ENCODE measurements at regions not wholly inside any gene's neighbourhood (a gene's known extent, or its start where the extent isn't known, plus 50 kb on each side); places are given as distances from the start of the nearest gene placed in this dataset.

DNA sequence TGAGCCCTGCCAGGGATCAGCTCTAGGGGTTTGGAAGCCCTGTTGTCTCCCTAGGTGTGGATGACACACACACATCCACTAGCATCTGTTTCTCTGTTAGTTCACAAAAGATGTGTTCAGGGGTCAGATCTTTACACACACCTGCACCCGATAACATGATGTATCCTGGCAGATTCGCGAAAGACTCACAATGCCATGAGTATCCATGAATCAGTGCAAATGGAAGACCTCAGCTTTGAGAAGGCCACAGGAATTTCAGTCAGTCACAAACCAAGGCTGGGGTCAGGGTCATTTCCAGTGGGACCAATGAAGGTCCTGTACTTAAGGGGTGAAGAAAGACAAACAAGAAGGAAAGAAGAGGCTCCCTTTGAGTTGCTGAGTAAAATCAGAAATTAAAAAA lies 898.2 kb downstream of the UQCRFS1 start:
- ChIA-PET POLR2A (no interaction called here), CTCF (interaction anchor here (0.9 to 1.0 kb wide), 4 partner anchors 10 to 72 kb away, joined by 3 read pairs; no protein-coding TSS in a partner anchor)
- no peak for DNase-seq (ENCODE audit: low spot score)
- H3K4me3 Mint-ChIP-seq: no peak overlapping the region
- no peaks in the 10 kb centered on the region for H3K9me3 Mint-ChIP-seq
- peaks cover 17% of the 10 kb centered on the region for H3K4me1 Mint-ChIP-seq
- ATAC-seq: no peak
- peaks cover 5% of the 10 kb centered on the region for H3K27me3 Mint-ChIP-seq (ENCODE audit: low read depth)
- no peaks in the 10 kb centered on the region for H3K36me3 Mint-ChIP-seq
- H3K27ac Mint-ChIP-seq: peak overlapping the region; percentile 76; the same call in 1 of the 2 replicates
- TF ChIP-seq IRF2 (CRISPR knock-in tag; IDR thresholded peaks at IDR 0.05; ENCODE audit: borderline replicate concordance, low read depth) (no peak), ZNF138 (CRISPR knock-in tag; conservative IDR thresholded peaks at IDR 0.05) (no peak), NR3C1 (CRISPR knock-in tag; conservative IDR thresholded peaks at IDR 0.05; ENCODE audit: low read depth) (no peak), ELF4 (CRISPR knock-in tag; IDR thresholded peaks at IDR 0.05; ENCODE audit: low read depth) (no peak), SMAD4 (CRISPR knock-in tag; IDR thresholded peaks at IDR 0.05) (no peak), ZNF671 (CRISPR knock-in tag; IDR thresholded peaks at IDR 0.05) (no peak), NR2C2 (CRISPR knock-in tag; IDR thresholded peaks at IDR 0.05) (no peak)
- TF ChIP-seq, protein P1, sequence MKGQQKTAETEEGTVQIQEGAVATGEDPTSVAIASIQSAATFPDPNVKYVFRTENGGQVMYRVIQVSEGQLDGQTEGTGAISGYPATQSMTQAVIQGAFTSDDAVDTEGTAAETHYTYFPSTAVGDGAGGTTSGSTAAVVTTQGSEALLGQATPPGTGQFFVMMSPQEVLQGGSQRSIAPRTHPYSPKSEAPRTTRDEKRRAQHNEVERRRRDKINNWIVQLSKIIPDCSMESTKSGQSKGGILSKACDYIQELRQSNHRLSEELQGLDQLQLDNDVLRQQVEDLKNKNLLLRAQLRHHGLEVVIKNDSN (CRISPR knock-in tag; IDR thresholded peaks at IDR 0.05): no peak
- TF ChIP-seq, protein P2, sequence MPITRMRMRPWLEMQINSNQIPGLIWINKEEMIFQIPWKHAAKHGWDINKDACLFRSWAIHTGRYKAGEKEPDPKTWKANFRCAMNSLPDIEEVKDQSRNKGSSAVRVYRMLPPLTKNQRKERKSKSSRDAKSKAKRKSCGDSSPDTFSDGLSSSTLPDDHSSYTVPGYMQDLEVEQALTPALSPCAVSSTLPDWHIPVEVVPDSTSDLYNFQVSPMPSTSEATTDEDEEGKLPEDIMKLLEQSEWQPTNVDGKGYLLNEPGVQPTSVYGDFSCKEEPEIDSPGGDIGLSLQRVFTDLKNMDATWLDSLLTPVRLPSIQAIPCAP (CRISPR knock-in tag; IDR thresholded peaks at IDR 0.05): no peak
- TF ChIP-seq, protein P3, sequence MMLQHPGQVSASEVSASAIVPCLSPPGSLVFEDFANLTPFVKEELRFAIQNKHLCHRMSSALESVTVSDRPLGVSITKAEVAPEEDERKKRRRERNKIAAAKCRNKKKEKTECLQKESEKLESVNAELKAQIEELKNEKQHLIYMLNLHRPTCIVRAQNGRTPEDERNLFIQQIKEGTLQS (CRISPR knock-in tag; conservative IDR thresholded peaks at IDR 0.05): no peak
- TF ChIP-seq, protein P4, sequence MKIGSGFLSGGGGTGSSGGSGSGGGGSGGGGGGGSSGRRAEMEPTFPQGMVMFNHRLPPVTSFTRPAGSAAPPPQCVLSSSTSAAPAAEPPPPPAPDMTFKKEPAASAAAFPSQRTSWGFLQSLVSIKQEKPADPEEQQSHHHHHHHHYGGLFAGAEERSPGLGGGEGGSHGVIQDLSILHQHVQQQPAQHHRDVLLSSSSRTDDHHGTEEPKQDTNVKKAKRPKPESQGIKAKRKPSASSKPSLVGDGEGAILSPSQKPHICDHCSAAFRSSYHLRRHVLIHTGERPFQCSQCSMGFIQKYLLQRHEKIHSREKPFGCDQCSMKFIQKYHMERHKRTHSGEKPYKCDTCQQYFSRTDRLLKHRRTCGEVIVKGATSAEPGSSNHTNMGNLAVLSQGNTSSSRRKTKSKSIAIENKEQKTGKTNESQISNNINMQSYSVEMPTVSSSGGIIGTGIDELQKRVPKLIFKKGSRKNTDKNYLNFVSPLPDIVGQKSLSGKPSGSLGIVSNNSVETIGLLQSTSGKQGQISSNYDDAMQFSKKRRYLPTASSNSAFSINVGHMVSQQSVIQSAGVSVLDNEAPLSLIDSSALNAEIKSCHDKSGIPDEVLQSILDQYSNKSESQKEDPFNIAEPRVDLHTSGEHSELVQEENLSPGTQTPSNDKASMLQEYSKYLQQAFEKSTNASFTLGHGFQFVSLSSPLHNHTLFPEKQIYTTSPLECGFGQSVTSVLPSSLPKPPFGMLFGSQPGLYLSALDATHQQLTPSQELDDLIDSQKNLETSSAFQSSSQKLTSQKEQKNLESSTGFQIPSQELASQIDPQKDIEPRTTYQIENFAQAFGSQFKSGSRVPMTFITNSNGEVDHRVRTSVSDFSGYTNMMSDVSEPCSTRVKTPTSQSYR (CRISPR knock-in tag; IDR thresholded peaks at IDR 0.05): no peak

DNA sequence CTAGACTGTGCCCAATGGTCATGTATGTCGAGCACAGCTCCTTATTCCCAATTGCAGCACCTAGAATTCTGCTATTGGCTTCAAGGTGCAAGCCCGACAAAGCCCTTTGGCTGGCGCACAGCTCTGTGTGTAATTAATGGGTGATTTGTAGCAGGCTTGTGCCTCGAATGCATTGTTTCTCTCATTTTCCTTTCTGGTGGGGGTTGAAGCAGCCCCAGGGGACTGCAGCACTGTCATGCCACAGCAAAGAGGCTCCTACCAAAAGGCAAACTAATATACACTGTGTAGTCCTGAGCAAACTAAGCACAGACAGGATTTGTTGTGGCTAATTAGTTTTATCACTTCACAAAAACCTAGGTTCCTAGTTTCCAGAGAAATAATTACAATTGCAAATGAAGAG lies 898.7 kb downstream of the UQCRFS1 start:
- TF ChIP-seq GTF2I (CRISPR knock-in tag; conservative IDR thresholded peaks at IDR 0.05): no peak
- TF ChIP-seq TEAD1 (CRISPR knock-in tag; IDR thresholded peaks at IDR 0.05): no peak
- TF ChIP-seq, protein P5, sequence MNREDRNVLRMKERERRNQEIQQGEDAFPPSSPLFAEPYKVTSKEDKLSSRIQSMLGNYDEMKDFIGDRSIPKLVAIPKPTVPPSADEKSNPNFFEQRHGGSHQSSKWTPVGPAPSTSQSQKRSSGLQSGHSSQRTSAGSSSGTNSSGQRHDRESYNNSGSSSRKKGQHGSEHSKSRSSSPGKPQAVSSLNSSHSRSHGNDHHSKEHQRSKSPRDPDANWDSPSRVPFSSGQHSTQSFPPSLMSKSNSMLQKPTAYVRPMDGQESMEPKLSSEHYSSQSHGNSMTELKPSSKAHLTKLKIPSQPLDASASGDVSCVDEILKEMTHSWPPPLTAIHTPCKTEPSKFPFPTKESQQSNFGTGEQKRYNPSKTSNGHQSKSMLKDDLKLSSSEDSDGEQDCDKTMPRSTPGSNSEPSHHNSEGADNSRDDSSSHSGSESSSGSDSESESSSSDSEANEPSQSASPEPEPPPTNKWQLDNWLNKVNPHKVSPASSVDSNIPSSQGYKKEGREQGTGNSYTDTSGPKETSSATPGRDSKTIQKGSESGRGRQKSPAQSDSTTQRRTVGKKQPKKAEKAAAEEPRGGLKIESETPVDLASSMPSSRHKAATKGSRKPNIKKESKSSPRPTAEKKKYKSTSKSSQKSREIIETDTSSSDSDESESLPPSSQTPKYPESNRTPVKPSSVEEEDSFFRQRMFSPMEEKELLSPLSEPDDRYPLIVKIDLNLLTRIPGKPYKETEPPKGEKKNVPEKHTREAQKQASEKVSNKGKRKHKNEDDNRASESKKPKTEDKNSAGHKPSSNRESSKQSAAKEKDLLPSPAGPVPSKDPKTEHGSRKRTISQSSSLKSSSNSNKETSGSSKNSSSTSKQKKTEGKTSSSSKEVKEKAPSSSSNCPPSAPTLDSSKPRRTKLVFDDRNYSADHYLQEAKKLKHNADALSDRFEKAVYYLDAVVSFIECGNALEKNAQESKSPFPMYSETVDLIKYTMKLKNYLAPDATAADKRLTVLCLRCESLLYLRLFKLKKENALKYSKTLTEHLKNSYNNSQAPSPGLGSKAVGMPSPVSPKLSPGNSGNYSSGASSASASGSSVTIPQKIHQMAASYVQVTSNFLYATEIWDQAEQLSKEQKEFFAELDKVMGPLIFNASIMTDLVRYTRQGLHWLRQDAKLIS (CRISPR knock-in tag; IDR thresholded peaks at IDR 0.05; ENCODE audit: borderline replicate concordance): no peak
- TF ChIP-seq ZNF423 (CRISPR knock-in tag; IDR thresholded peaks at IDR 0.05): no peak
- no peak for TF ChIP-seq IRF2 (CRISPR knock-in tag; IDR thresholded peaks at IDR 0.05; ENCODE audit: borderline replicate concordance, low read depth)
- no peak for TF ChIP-seq ZNF263 (CRISPR knock-in tag; IDR thresholded peaks at IDR 0.05; ENCODE audit: low read depth)
- no peak for TF ChIP-seq CBFB (CRISPR knock-in tag; IDR thresholded peaks at IDR 0.05; ENCODE audit: low read depth)
- TF ChIP-seq, protein P6, sequence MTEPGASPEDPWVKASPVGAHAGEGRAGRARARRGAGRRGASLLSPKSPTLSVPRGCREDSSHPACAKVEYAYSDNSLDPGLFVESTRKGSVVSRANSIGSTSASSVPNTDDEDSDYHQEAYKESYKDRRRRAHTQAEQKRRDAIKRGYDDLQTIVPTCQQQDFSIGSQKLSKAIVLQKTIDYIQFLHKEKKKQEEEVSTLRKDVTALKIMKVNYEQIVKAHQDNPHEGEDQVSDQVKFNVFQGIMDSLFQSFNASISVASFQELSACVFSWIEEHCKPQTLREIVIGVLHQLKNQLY (CRISPR knock-in tag; IDR thresholded peaks at IDR 0.05): no peak
- no peak for TF ChIP-seq ZNF396 (CRISPR knock-in tag; IDR thresholded peaks at IDR 0.05; ENCODE audit: borderline replicate concordance)
- TF ChIP-seq ELF4 (CRISPR knock-in tag; IDR thresholded peaks at IDR 0.05; ENCODE audit: low read depth): no peak
- H3K27ac Mint-ChIP-seq: no peak overlapping the region
- POLR2A ChIA-PET: no interaction called here
- no peak overlapping the region for H3K4me3 Mint-ChIP-seq
- peaks cover 5% of the 10 kb centered on the region for H3K27me3 Mint-ChIP-seq (ENCODE audit: low read depth)
- H3K4me1 Mint-ChIP-seq: peaks cover 17% of the 10 kb centered on the region
- CTCF ChIA-PET: no interaction called here
- no peak for DNase-seq (ENCODE audit: low spot score)
- no peak for ATAC-seq
- no peaks in the 10 kb centered on the region for H3K9me3 Mint-ChIP-seq
- no peaks in the 10 kb centered on the region for H3K36me3 Mint-ChIP-seq

Measured in WTC11 (cell line).